Stimulated activated CD8-positive, alpha-beta memory T cell treated with anti-CD3 and anti-CD28 coated beads, Interleukin-2, amount 100 ng/mL, for 1 hour (primary cell): ENCODE measurements at regions not wholly inside any gene's neighbourhood (a gene's known extent, or its start where the extent isn't known, plus 50 kb on each side); places are given as distances from the start of the nearest gene placed in this dataset.

Experiments used
- DNase-seq, 2 donors: peaks; one replicate each; pipeline ENCODE4 v3.0.0-alpha.2; 2020; ENCODE audit warnings: low read depth in 2 of 2

DNA sequence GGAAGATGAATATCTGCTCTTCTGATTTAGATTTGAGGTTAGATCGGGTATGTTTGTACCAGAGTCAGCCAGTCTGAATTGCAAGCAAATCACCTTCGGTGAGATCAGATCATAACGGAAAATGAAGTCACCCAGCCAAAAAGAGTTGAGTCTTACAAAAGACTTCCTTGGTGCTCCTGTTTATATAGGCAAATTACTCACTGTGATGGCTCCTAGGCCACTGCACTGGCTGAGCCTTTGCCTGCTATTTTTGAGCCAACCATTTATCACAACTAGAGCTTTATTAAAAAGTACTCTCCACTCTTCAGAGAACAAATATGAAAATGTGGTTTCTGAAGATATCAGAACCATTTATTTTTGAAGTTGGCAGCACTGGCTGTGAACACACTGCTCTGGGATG is 277.7 kb upstream of the PCSK5 start:
- no peak for DNase-seq

- no peak for DNase-seq
Measured at GRCh38 chr9:75615284-75615683, 275.2 kb upstream of the PCSK5 start.

DNA sequence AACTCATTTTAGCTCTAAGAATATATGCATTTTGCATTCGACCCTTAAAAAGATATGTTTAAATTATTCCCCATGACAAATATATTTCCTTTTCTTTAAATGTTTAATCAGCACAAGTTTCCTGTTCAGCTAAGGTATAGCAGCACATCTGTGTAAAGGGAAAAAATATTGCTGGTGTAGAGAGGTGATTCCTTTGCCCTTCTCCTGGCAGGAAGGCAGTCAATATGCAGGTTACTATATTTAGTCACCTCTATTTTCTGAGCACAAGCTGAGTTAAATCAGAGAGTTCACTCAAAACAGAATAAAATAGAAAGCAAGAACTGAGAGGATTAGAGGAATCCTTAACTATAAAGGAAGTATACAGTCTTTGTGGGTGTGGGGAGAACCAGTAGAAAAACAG is 274.4 kb upstream of the PCSK5 start:
- no peak for DNase-seq

DNA sequence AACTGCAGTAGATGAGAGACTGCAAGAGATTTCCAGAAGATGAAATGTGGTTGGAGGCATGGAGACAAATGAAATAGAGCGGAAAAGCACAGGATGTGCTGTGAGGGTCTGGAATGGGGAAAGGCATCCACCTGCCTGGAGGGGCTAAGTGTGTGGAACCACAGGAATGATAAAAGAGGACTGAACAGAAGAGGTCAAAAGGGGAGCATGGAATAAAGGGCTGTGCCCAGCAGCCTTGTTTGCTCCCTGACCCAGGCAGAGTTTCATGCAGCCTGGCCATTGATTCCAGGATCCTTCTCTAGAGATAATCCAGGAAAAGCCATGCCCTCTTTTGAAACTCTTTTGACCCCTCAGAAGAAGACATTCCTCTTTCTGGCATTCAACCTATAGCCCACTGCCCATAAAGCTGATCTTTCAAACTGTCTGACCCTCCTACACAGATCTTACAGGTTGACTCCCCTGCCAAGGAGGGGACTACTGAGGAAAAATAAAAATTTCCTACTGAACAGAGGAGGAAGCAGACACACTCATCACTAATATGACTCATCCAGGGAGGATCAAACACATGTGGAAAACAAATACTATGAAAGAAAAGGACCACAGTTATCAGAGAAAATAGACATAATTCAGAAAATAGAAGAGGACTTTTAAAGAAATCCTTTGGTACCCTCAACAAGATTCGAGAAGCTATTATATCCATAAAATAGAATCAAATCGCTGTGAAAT is 273.5 kb upstream of the PCSK5 start:
- DNase-seq, result no peak

GRCh38 chr9:75623462-75623861 is 267.0 kb upstream of the PCSK5 start:
- no peak for DNase-seq

DNA sequence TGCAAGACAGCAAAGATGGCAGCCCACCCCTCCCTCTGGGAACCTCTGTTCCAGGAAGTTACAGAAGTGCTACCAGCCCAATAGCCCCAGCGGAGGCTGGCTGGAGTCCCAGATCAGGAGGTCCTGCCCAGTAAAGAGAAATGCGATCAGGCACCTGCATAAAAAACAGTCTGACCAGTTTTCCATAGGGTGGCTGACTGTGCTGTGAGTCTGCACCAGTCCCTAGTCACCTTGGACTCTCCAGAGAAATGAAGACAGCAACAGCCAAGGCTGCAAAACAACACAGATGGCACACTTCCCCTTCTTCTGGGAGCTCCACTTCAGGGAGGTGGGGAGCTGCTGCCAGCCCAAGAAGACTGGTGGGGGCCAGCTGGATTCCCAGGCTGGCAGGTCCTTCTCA is 265.5 kb upstream of the PCSK5 start:
- no peak for DNase-seq

GRCh38 chr9:75626860-75627259 is 263.6 kb upstream of the PCSK5 start:
- no peak for DNase-seq

GRCh38 chr9:75628952-75629351 is 261.5 kb upstream of the PCSK5 start:
- no peak for DNase-seq

GRCh38 chr9:75633451-75634057 is 256.9 kb upstream of the PCSK5 start:
- no peak for DNase-seq

DNA sequence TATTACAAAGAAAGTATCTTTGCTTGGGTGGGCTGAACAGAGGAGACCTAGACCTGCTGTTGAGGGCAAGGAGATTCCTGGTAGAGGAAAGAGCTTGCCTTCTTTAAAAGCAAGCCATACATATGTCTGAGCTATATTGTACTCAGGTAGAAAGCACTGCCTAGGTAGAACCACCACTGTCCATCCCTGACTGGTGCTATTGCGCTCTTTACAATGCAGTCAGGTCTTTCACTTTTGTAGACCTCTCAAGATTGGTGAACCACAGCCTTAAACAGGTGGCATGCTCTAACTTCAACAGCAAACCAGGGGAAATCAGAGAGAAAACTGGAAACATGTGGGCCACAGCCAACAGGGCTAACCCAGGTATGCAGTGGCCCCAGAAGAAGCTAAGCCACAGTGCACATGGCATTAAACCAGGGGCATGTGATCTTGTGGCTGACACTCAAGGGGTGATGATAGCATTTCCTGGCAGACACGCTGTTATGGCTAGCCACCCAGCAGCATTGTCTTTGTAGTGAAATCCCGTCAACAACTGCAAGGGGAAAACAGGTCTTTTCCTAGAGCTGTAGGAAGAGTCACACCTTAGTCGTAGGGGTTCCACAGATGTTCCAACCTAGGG is 253.9 kb upstream of the PCSK5 start:
- no peak for DNase-seq

DNA sequence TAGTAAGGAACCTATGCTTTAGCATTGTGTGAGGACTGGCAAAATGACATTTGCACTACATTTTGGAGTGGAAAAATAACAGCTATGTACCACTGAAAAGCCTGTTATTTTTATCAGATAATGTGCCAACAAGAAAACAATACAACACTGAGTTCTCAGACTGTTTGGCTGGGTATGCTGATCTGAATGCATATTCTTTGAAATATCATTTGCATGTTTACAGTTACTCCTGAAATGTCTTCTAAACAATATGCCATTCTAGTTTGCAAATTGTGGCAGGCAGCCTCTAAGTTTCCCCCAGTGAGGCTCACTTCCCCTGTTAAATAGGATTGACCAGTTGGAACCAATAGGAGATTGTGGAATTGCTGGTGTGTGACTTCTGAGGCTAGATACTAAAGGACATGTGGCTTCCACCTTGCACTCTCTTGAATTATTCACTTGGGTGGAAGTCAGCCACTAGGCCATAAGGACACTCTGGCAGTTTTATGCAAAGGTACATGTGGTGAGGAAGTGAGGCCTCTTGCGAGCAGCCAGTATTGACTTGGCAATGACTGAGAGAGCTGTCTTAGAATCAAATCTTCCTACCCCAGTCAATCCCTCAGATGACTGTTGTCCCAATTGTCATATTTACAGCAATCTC is 250.4 kb upstream of the PCSK5 start:
- no peak for DNase-seq

DNA sequence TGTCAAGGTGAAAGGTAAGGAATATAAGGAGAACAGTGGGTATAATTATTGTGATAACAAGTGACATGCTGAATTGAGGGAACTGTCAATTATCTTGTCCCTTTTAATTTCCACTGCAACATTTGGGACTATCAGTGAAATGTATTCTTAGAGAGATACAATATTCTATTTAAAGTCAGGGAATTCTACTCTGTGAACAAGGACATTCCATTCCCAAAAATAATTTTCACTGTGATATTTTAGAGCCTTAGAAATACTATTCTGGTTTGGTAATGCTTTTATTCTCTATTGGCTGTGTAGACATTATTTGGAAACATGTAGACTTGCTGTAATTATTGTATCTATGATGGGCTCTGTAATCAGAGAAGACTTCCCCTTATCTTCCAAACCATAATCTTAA is 248.0 kb upstream of the PCSK5 start:
- DNase-seq, result no peak

DNA sequence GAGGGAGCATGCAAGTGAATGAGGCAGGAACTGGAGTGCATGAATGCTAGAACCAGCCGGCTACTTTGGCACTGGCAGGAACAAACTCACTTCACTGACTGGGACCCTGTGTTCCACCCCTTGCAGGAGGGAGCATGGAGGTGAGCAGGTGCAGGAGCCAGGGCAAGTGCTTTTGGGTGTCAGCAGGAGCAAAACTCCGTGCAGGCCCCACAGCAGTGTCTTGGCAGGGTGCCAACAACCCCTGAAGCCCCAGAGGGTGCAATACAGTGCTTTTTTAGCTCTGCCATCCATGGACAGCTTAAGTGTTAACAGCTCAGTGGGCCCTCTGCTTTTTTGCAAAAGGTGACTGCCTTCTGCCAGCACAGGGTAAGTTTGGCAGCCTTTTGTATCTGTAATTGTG is 245.8 kb upstream of the PCSK5 start:
- DNase-seq, result no peak

DNA sequence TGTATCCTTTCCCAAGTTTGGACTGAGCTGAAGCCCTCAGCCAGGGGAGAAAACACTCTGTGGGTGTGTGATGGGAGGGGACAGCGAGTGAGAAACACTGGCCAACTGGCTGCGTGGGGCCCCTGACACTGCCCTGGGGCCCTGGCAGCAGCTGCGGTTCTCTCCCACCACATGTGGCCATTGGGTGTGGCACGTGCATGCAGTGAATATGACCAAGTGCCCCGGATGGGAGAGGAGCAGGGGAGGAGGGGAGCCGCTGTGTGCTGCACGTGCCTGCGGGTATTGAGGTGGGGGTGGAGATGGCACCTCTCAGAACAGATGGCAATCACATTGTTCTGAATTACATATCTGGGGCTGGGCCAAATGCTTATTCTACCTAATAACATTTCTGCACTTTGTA is 242.4 kb upstream of the PCSK5 start:
- DNase-seq, result no peak

DNA sequence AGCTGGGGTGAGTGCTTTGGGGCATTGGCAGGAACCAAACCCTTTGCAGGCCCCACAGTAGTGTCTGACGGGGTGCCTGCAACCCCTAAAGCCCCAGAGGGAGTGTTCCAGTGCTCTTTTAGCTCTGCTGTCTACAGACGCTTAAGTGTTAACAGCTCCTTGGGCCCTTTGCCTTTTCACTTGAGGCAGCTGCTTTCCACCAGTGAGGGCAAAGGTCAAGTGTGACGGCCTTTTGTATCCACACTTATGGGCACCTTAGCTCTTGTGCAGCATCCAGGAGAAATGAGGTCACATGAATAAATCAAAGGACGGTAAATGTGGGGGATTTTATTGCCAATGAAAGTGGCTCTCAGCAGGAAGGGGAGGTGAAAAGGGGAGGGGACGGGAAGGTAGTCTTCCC is 241.4 kb upstream of the PCSK5 start:
- DNase-seq, result no peak

- no peak for DNase-seq
Measured at GRCh38 chr9:75651709-75652108, 238.8 kb upstream of the PCSK5 start.

GRCh38 chr9:75653335-75653734 is 237.1 kb upstream of the PCSK5 start:
- no peak for DNase-seq

- no peak for DNase-seq
Measured at GRCh38 chr9:75653750-75654149, 236.7 kb upstream of the PCSK5 start.

DNA sequence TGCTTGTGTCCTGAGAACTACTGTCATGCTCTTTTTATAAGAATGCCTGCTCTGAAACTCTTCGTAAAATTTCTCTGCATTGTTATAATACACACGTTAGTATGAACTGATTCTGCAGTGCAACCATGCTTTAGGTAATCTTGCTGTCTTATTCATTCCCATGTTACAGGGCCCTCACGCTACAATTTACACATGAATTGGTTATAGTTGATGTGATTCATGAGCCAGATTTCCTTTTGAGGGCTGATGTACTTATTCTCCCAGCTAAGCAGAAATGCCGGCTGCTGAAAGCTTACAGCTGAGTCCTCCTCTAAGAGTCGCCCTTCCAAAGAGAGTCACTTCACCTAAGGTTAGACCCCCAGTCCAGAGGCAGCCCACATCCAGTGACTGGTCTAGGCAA is 233.5 kb upstream of the PCSK5 start:
- DNase-seq, result no peak

DNA sequence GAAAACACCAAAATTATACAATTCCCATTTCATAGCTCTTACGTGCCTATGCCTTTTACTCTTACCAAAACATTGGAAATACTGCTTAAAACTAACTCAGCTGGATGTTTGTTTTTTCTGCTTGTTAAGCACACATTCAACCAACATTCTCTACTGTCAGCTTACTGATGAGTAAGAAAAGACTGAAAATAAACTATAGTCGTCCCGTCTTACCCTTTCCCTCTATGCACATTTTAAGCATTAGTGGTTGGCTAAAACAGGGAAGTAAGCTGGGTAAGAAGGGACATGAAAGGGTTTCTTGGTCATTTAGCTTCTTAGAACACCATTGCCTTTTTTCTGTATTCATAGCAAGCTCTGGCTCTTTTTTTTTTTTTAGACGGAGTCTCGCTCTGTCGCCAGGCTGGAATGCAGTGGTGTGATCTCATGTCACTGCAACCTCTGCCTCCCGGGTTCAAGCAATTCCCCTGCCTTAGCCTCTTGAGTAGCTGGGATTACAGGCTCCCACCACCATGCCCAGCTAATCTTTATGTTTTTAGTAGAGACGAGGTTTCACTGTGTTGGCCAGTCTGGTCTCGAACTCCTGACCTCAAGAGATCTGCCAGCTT is 232.1 kb upstream of the PCSK5 start:
- DNase-seq, result no peak

DNA sequence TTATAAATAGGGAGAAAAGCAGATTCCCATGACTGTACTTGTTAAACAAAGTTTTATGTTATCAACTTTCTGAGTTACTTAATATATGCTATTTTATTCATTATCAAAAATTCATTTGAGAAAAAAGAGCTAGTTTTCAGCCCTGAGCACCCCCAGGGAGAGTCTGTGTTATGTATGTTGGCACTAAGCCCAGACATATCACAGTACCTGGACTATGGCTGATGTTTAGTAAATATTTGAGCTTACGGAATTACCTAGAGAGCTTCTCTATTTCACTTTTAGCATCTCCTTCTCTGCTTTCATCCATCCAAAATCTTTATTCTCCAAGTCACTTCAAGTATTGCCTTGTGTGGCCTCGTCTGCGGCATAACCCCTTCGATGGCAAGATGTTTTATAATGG is 225.9 kb upstream of the PCSK5 start:
- no peak for DNase-seq

GRCh38 chr9:75666856-75667554 is 223.5 kb upstream of the PCSK5 start:
- DNase-seq, result no peak
